ENCODE measurements at regions not wholly inside any gene's neighbourhood (a gene's known extent, or its start where the extent isn't known, plus 50 kb on each side); places are given as distances from the start of the nearest gene placed in this dataset.
A peak's percentile ranks its signal among the peaks of the same experiment; 100 is the strongest.

DNA sequence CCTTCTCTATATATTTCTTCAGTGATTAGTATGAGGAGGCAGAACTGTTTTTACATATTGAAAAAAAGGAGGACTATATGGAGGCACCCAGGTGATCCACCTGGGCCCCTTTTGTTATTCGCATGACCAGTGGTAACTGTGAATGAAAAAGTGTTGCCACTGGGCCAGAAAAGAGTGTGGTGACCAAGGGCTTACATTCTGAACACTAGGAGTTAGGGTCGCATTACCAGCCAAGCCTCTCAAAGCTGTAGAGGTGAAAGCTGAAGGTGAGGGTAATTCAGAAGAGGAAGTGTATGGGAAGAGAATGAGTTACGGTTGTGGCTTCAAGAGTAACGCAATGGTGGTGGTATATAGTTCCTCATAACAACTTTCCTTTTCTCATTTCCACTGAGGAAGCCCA lies 487.6 kb downstream of the TMEM182 start:
- no peak for DNase-seq (ENCODE audit: extremely low spot score, unreplicated experiment)
- no peaks in the 10 kb centered on the region for H3K27me3 Mint-ChIP-seq
- no peak overlapping the region for H3K4me3 Mint-ChIP-seq
- H3K36me3 Mint-ChIP-seq: no peaks in the 10 kb centered on the region
- no peaks in the 10 kb centered on the region for H3K9me3 Mint-ChIP-seq
- no peak overlapping the region for H3K27ac Mint-ChIP-seq
- no peaks in the 10 kb centered on the region for H3K4me1 Mint-ChIP-seq (ENCODE audit: unreplicated experiment)
- TF ChIP-seq, protein P1, sequence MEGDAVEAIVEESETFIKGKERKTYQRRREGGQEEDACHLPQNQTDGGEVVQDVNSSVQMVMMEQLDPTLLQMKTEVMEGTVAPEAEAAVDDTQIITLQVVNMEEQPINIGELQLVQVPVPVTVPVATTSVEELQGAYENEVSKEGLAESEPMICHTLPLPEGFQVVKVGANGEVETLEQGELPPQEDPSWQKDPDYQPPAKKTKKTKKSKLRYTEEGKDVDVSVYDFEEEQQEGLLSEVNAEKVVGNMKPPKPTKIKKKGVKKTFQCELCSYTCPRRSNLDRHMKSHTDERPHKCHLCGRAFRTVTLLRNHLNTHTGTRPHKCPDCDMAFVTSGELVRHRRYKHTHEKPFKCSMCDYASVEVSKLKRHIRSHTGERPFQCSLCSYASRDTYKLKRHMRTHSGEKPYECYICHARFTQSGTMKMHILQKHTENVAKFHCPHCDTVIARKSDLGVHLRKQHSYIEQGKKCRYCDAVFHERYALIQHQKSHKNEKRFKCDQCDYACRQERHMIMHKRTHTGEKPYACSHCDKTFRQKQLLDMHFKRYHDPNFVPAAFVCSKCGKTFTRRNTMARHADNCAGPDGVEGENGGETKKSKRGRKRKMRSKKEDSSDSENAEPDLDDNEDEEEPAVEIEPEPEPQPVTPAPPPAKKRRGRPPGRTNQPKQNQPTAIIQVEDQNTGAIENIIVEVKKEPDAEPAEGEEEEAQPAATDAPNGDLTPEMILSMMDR (conservative IDR thresholded peaks at IDR 0.05): no peak

DNA sequence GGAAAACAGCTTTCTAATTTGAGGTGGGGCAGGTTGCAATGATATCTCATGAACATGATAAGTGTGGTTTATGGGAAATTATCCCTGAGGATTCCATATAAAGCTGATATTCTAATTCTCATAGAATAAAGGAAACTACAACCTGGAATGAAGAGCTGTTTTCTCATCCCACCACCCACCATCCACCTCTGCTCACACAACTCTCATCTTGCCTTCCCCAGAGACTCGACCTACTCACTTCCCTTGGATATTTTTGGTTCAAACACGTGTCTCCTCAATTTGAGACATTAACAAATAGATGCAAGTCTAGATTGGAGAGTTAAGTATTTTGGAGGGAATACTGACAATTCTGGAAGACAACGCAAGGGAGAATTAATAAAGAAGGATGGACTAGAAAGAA lies 490.9 kb downstream of the TMEM182 start:
- no peaks in the 10 kb centered on the region for H3K36me3 Mint-ChIP-seq
- TF ChIP-seq, protein P1 (conservative IDR thresholded peaks at IDR 0.05): no peak
- H3K9me3 Mint-ChIP-seq: no peaks in the 10 kb centered on the region
- H3K27ac Mint-ChIP-seq: no peak overlapping the region
- no peak overlapping the region for H3K4me3 Mint-ChIP-seq
- H3K4me1 Mint-ChIP-seq (ENCODE audit: unreplicated experiment): no peaks in the 10 kb centered on the region
- no peak for DNase-seq (ENCODE audit: extremely low spot score, unreplicated experiment)
- no peaks in the 10 kb centered on the region for H3K27me3 Mint-ChIP-seq

DNA sequence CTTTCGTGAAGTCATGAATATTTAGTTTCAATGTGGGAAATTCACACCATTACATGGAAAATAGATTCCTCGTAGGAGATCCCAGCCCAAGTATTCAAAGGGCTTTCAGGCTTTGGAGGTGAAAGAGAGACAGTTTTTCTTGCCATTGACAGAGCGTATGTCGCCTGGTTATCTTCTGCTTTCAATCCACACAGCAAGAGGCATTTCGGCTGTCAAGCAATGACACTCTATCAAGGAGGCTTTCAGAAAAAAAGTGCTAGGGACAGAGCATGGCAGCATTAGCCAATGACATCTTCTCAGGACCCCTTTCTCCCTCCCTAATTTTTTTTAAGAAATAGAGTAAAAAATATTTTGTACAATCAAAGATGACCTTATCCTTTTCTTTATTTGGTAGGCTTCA lies 492.8 kb downstream of the TMEM182 start:
- Mint-ChIP-seq H3K36me3 (no peaks in the 10 kb centered on the region), H3K4me3 (no peak overlapping the region), H3K4me1 (ENCODE audit: unreplicated experiment) (no peaks in the 10 kb centered on the region), H3K27ac (no peak overlapping the region), H3K9me3 (no peaks in the 10 kb centered on the region), H3K27me3 (no peaks in the 10 kb centered on the region)
- DNase-seq (ENCODE audit: extremely low spot score, unreplicated experiment): no peak
- TF ChIP-seq, protein P1 (conservative IDR thresholded peaks at IDR 0.05): no peak

DNA sequence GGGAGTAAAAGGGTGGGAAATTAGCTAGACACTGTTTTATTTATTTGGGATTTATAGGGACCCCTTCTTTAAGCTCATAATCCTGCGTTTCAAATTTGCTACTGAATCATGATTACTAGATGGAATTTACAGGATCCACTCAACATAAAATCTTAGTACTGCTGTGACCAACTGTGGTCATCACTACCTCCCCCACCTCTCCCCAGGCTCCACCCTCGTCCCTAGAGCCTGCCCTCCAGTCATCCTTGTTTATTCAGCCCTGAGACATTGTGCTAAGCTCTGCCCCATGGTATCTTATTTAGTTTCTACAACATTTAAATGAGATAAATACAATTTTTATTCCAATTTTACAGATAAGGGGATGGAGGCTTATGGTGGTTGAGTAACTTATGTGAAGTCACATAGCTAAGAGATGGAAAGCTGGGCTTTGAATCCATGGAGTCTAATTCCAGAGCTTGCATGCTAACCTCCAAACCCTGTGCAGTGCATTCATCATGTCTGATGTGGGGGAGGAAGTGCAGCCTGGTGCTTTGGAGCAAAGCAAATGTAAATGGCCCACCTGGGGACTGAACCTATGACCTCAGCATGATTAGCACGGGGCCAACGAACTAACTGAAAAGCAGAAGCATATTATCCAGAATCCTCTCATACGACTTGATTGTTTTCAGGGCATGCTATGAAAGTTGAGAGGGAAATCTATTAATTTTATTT lies 502.4 kb downstream of the TMEM182 start:
- Mint-ChIP-seq H3K4me1 (ENCODE audit: unreplicated experiment) (peaks cover 4% of the 10 kb centered on the region), H3K9me3 (no peaks in the 10 kb centered on the region), H3K36me3 (no peaks in the 10 kb centered on the region), H3K27me3 (no peaks in the 10 kb centered on the region), H3K27ac (no peak overlapping the region), H3K4me3 (peak overlapping the region; percentile 21)
- no peak for DNase-seq (ENCODE audit: extremely low spot score, unreplicated experiment)
- TF ChIP-seq, protein P1 (conservative IDR thresholded peaks at IDR 0.05): no peak

DNA sequence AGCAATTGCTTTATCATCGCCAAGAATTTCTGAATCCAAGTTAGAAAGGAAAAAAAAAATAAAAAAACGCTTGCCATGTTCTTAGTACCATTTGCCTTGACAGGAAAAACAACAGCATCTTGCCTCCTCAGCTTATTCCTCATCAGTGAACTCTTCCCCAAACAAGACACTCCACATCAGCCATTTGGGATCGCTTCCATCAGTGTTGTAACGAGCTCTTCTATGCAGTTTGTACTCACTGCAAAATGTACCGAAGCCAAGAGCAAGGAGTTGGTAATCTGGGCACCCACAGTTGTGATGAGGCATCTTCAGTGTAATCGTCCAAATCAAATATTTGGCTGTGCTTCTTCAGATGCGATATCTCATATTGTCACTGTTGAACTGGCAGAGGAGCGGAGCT lies 503.7 kb downstream of the TMEM182 start:
- DNase-seq (ENCODE audit: extremely low spot score, unreplicated experiment): no peak
- H3K9me3 Mint-ChIP-seq: no peaks in the 10 kb centered on the region
- no peak overlapping the region for H3K27ac Mint-ChIP-seq
- H3K36me3 Mint-ChIP-seq: no peaks in the 10 kb centered on the region
- H3K4me1 Mint-ChIP-seq (ENCODE audit: unreplicated experiment): peaks cover 4% of the 10 kb centered on the region
- no peak overlapping the region for H3K4me3 Mint-ChIP-seq
- TF ChIP-seq, protein P1 (conservative IDR thresholded peaks at IDR 0.05): no peak
- no peaks in the 10 kb centered on the region for H3K27me3 Mint-ChIP-seq

All from type B pancreatic cell (in vitro differentiated cells).